ENCODE measurements at regions not wholly inside any gene's neighbourhood (a gene's known extent, or its start where the extent isn't known, plus 50 kb on each side); places are given as distances from the start of the nearest gene placed in this dataset.

DNA sequence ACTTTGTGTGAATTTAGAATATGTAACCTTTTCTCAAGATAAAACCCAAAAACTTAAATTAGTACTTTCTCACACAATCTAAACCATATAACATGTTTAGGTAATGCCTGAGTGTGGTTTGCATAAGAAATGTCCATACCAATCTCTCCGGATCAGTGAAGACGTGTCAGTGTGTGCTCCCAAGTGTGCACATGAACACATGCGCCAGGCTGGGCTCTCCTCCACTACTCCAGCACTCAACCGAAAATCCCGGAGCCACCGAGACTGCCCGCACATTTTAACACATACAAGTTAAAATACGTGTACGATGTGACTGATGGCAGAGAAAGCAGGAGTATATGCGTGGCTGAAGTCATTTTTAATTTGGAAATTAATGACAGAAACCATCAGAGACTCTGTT lies 658.4 kb downstream of the EFNA5 start:
- H3K9me1 ChIP-seq (ENCODE audit: control insufficient read depth, extremely low read depth, insufficient read depth, low read length): no peaks in the 10 kb centered on the region
- no peak overlapping the region for H3K4me2 ChIP-seq (ENCODE audit: control insufficient read depth, extremely low read depth, insufficient read depth, low read depth, low read length)
- DNase-seq (ENCODE audit: low read depth, low spot score): no peak
- no peak overlapping the region for H3K9ac ChIP-seq (ENCODE audit: control insufficient read depth, extremely low read depth, insufficient read depth, low read length)
- no peaks in the 10 kb centered on the region for H3K9me3 ChIP-seq (ENCODE audit: control insufficient read depth, low read depth, low read length)
- no peaks in the 10 kb centered on the region for H3K4me1 ChIP-seq (ENCODE audit: control insufficient read depth, extremely low read depth, insufficient read depth, low read length)
- dilution Hi-C loops (cut with MboI; ENCODE audit: extremely low pct_ligation_motif_present, low sequenced_read_pairs): no loop called here
- no peak overlapping the region for H3K4me3 ChIP-seq (ENCODE audit: control insufficient read depth in 2 of 3, extremely low read depth in 1 of 3, insufficient read depth in 2 of 3, low read depth in 1 of 3, low read length in 3 of 3)
- no peaks in the 10 kb centered on the region for H3K36me3 ChIP-seq (ENCODE audit: control insufficient read depth in 2 of 2, extremely low read depth in 1 of 2, insufficient read depth in 2 of 2, low read length in 2 of 2)
- FAIRE-seq: no peak
- H3K79me2 ChIP-seq (ENCODE audit: control insufficient read depth, insufficient read depth, low read length): no peaks in the 10 kb centered on the region
- TF ChIP-seq EZH2 (IDR thresholded peaks at IDR 0.05; ENCODE audit: low read length): no peak
- TF ChIP-seq, protein P1, sequence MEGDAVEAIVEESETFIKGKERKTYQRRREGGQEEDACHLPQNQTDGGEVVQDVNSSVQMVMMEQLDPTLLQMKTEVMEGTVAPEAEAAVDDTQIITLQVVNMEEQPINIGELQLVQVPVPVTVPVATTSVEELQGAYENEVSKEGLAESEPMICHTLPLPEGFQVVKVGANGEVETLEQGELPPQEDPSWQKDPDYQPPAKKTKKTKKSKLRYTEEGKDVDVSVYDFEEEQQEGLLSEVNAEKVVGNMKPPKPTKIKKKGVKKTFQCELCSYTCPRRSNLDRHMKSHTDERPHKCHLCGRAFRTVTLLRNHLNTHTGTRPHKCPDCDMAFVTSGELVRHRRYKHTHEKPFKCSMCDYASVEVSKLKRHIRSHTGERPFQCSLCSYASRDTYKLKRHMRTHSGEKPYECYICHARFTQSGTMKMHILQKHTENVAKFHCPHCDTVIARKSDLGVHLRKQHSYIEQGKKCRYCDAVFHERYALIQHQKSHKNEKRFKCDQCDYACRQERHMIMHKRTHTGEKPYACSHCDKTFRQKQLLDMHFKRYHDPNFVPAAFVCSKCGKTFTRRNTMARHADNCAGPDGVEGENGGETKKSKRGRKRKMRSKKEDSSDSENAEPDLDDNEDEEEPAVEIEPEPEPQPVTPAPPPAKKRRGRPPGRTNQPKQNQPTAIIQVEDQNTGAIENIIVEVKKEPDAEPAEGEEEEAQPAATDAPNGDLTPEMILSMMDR (optimal IDR thresholded peaks at IDR 0.05 in 1 of 3, IDR thresholded peaks at IDR 0.05 in 1 of 3, conservative IDR thresholded peaks at IDR 0.05 in 1 of 3; ENCODE audit: extremely low read depth in 1 of 3, insufficient read depth in 2 of 3, low read length in 3 of 3): no peak
- H3K27ac ChIP-seq (ENCODE audit: control insufficient read depth, insufficient read depth, low read length): no peak overlapping the region
- H3K27me3 ChIP-seq (ENCODE audit: control insufficient read depth, extremely low read depth, insufficient read depth, low read length): no peaks in the 10 kb centered on the region
- H4K20me1 ChIP-seq (ENCODE audit: control insufficient read depth, extremely low read depth, insufficient read depth, low read length): no peaks in the 10 kb centered on the region
- no peak overlapping the region for H2AFZ ChIP-seq (ENCODE audit: control insufficient read depth, low read length)

DNA sequence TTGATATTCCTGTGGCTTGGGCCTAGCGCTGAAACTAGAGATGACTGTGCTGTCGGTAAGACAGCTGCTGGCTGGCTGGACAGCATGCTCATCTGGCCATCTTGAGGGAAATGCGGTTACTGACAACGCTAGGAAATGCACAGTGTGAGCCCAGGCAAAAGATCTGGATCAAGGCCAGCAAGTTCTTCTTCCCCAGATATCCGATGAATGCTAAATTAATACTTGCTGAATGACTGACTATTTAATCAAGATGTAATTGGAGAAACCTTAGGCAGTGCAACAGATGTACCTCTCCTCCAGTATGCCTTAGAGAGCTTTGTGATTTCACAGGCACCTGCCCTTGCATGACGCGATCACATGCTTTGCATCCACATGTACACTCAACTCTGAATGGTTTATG lies 659.1 kb downstream of the EFNA5 start:
- dilution Hi-C loops (cut with MboI; ENCODE audit: extremely low pct_ligation_motif_present, low sequenced_read_pairs): no loop called here
- TF ChIP-seq EZH2 (IDR thresholded peaks at IDR 0.05; ENCODE audit: low read length): no peak
- TF ChIP-seq, protein P1 (optimal IDR thresholded peaks at IDR 0.05 in 1 of 3, IDR thresholded peaks at IDR 0.05 in 1 of 3, conservative IDR thresholded peaks at IDR 0.05 in 1 of 3; ENCODE audit: extremely low read depth in 1 of 3, insufficient read depth in 2 of 3, low read length in 3 of 3): no peak
- FAIRE-seq: no peak

More for the DNA sequence above, 659.1 kb downstream of the EFNA5 start:
- DNase-seq (ENCODE audit: low read depth, low spot score): no peak
- H3K4me2 ChIP-seq (ENCODE audit: control insufficient read depth, extremely low read depth, insufficient read depth, low read depth, low read length): no peak overlapping the region
- H3K9me1 ChIP-seq (ENCODE audit: control insufficient read depth, extremely low read depth, insufficient read depth, low read length): no peaks in the 10 kb centered on the region
- no peaks in the 10 kb centered on the region for H3K79me2 ChIP-seq (ENCODE audit: control insufficient read depth, insufficient read depth, low read length)
- no peak overlapping the region for H3K9ac ChIP-seq (ENCODE audit: control insufficient read depth, extremely low read depth, insufficient read depth, low read length)
- no peaks in the 10 kb centered on the region for H3K36me3 ChIP-seq (ENCODE audit: control insufficient read depth in 2 of 2, extremely low read depth in 1 of 2, insufficient read depth in 2 of 2, low read length in 2 of 2)
- no peaks in the 10 kb centered on the region for H3K27me3 ChIP-seq (ENCODE audit: control insufficient read depth, extremely low read depth, insufficient read depth, low read length)
- H2AFZ ChIP-seq (ENCODE audit: control insufficient read depth, low read length): no peak overlapping the region
- no peak overlapping the region for H3K27ac ChIP-seq (ENCODE audit: control insufficient read depth, insufficient read depth, low read length)
- H4K20me1 ChIP-seq (ENCODE audit: control insufficient read depth, extremely low read depth, insufficient read depth, low read length): no peaks in the 10 kb centered on the region
- no peaks in the 10 kb centered on the region for H3K4me1 ChIP-seq (ENCODE audit: control insufficient read depth, extremely low read depth, insufficient read depth, low read length)
- H3K9me3 ChIP-seq (ENCODE audit: control insufficient read depth, low read depth, low read length): no peaks in the 10 kb centered on the region
- no peak overlapping the region for H3K4me3 ChIP-seq (ENCODE audit: control insufficient read depth in 2 of 3, extremely low read depth in 1 of 3, insufficient read depth in 2 of 3, low read depth in 1 of 3, low read length in 3 of 3)
